H4 (cell line): ENCODE measurements at regions not wholly inside any gene's neighbourhood (a gene's known extent, or its start where the extent isn't known, plus 50 kb on each side); places are given as distances from the start of the nearest gene placed in this dataset.

Experiments used
- DNase-seq: peaks from one replicate; pipeline ENCODE4 v3.0.0-alpha.2; 2015; ENCODE audit warnings: low spot score

DNA sequence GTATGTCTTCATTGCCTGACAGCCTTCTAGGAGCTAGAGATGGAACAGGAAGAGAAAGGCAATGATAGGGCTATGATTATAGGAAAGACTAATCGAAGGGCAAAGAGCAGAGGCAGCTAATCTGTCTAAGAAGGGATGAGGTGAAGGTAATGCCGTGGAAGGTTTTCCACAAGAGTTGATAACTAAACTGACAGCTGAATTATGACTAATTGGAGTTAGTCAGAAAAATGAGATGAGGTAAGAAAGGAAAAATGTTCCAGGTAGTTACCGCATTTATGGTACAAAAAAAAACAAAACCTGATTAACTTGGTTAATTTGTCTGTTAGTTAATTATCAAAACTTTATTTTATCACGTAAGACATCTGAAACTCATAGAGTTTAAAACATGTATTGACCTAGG lies 260.3 kb downstream of the SLITRK6 start:
- DNase-seq, result no peak

DNA sequence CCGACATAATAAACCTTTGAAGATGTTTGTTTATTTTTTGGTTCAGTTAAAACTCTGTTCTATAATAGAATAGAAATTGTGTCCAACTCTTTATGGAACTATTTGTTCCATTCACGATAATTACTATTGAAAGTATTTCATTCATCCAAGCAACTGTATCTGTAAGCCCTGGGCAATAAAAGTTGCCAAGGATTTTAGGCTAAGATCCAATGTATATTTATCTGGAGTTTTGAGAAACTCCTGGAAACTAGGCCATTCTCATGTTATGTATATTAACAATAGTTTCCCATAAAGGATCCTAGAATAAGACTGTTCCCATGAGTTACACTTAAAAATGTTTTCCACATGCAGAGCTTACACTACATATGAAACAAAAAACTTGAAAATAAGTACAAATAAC lies 261.6 kb downstream of the SLITRK6 start:
- DNase-seq, result no peak

DNA sequence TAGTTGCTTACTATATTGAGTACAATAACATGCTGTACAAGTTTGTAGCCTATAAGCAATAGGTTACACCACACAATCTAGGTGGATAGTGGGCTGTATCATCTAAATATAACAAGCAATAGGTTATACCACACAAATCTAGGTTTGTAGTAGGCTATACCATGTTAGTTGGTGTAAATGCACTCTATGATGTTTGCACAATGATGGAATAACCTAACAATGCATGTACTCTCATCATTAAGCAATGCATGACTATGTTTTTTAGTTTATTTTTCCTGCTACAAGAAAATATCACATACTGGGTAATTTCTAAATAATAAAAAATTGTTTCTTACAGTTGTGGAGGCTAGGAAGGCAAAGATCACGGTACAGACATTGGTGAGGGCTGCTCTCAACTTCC lies 262.5 kb downstream of the SLITRK6 start:
- no peak for DNase-seq

DNA sequence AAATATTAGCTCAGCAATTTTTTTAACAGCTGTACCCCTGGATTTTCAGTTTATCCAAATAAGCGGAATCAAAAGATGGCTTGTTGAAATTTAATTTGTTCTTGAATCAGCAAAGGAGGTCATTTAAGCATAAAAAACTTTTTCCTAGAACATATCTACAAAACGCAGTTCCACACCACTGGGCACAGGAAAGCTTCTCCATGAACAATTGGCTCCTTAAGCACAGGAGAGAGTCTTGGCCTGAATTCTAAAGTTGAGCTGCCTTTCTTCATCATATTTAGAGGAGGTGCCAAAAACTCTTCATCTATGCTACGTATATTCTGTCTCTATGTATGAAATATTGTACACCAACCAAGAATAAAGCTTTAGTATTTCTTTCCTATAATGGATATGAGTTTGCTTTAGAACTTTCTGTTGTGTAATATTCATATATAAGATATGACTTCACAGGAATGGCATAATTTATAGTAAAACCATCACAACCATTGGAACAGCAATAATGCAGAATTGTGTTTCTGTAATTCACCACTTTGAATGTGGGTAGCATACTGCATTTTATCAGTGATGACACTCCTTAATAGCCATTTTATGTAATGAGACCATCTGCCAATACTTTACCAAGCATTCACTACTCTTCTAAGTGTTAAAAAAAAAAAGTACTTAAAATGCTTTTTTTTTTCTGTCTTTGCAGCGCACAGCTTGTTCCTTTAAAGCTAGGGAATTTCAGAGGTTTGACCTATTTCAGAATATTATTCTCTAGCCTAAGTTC lies 263.7 kb downstream of the SLITRK6 start:
- no peak for DNase-seq

DNA sequence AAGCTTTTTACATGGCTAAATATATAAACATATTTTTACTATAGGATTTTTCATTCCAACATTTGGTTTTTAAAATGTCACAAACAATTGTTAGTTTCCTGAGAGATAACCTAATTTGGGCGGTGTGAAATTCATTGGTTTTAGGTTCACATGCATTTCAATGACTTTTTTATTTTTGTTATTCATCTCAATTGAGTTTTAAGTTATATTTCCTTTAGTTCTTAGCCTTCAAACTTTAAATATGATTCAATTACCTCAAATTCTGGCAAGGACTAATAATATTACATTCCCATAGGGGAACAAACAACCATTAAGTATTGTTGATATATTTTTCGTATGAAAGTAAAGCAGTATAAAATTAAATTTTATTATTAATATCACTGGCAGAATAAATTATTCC lies 265.3 kb downstream of the SLITRK6 start:
- no peak for DNase-seq

DNA sequence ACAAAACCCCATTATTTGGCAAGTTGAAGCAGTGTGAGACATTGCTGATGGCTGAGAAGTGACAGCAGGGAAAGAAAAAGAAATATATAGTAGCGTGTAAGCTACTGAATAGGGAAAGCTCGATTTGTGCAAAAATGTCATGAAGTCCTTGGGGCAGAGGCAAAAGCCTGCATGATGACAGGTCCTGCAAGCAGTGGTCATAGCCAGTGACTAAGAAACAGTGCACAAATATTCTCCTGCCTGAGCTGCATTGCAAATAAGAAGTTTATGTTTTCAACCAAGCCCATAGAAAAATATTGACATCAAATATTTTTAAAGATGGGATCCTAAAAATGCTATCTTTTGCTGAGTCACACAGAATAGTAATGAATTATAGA lies 270.0 kb downstream of the SLITRK6 start:
- no peak for DNase-seq

DNA sequence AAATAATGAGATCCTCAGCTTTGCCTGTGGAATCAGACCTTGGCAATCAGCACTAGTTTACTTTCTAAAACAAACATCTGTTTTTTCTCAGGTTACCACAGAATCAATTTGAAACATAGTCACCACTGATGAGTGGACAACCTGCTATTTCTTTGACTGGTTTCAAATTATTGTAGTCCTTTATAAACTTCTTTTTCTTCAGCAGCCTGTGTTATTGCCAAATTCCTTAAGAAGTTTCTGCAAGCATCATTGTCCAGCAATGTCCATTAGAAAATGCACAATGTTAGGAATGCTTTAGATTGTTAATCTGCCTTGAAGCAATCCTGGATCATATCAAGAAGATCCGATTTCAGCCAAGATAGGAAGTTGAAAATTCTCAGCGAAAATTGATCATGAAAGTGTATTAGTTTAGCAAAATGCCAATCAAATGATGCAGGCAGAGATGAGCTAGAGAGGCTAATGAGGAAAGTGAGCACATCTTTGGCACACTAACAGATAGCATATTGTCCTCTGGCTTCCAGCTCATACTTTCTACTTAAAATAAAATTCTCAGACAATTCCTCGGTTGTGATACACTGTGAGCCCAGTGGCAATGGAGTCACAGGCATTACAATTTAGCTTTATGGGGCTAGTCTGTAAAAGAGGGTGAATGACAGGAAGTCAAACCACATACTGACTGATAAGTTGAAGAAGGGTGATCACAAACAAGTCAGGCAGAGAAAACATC lies 270.6 kb downstream of the SLITRK6 start:
- DNase-seq, result no peak

DNA sequence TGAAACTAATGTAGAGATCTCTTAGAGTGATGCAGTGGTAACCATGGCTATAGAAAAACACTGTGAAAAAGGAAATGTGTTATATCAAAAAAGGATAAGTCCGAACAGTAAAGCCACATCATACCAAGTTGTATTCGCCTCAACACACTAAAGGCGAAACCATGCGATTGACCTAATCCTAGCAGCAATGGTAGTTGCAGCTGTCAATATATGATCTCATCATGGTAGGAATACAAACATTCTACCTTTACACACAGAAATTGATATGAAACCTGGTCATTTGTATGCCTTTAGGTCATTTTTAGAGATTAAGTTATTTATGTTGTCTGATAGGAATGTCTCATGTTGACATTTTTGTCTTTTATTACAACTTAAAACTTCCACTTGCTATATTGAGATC lies 271.9 kb downstream of the SLITRK6 start:
- DNase-seq, result no peak

DNA sequence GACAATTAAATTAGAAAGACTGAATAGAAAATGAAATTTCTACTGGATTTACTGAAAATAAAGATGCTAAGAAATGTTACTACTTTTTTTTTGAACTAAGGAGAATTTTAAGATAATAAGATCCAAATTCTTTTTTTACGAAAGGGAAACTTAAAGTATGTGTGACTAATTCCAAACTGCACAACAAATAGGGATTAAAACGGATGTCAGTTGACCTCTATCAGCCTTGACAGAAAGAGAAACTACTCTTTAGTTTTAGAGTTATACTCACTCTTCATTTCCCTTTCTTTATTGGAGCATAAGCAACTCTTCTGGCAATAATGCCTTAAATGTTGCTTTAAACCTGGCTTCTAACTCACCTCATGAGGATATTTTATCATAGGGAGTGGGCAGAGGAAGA lies 273.8 kb downstream of the SLITRK6 start:
- no peak for DNase-seq

DNA sequence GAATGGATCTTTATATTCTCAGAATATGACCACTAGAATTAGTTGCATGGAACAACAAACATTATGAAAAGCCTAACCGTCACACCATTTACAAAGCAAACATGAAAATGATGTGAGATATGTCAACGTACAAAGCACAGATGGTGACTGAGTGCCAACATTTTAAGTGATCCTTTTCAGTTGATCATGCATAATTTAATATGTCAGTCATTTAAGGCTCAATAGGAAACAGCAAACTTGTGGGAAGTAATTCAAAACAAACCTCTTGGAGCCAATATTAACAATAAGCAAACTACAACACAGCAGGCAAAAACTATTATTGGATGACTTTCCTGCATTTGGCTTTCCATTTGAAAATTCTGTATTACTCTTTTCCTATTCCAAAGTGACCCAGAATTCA lies 277.6 kb downstream of the SLITRK6 start:
- no peak for DNase-seq

DNA sequence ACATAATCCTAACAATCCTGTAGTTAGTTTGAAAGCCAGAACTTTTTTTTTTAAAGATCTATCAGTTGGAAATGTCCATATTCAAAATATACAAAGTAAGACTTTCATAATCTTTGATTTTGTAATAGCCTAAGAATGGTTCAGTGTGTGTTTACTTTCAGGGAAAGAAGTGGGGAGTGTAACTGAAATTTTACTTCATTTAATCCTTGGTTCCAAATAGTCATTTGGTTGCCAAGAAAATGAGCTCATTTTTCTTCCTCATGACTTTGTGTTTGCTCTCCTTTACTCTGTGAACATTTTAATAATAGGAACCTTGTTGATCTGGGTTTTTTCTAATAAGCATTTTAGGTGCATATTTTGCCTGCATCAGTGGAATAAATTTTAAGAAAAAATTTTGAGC lies 278.8 kb downstream of the SLITRK6 start:
- no peak for DNase-seq

DNA sequence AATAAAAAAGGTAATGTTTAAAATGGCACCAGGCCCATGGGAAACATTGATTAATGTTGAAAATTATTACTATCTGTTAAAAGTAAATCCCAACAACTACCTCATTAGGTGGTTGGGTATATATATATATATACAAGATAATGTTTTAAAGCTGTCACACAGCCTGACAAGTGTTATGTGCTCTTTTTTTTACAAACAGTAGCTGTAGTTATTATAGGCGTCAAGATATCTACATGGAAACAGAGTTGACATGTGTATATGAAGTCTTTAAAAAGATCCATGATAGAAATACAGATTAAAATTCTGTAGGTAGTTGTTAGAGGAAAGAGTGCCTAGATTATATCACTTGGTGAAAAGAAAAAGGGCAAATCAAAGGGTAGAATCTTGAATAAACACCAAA lies 279.9 kb downstream of the SLITRK6 start:
- no peak for DNase-seq

DNA sequence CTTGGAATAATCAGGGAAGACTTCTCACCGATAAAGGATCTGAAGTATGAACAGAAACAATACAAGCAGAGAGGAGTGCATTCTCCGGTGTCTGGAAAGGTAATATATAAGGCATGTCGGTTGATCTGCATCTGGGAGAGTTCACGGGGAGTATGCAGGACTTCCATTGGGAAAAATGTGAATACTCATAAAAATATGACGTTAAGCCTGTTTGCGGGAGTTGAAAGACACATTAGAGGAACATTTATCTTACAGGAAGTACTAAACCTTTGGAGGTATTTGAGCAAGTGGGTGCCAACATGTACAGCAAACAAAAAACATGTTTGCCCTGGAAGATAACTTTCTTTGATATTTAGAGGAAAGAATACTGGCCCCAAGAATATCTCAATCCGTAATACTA lies 286.8 kb downstream of the SLITRK6 start:
- DNase-seq, result no peak

DNA sequence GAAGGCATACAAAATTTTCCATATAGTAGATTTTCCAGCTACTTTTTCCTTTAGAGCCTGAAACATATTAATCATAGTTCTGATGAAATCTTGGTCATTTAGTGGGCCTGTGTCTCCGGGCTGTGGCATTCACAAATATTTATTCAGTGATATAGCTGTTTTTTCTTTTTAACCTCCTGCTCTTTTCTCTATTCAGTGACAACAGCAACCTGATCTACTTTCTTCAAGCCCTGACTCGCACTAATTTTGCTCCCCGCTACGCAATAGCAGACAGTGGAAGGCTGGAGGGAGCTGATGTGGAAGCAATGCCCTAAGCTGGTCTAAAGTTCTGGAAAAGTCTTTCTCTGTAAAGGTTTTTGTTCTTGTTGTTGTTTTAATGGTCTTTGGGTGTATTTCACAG lies 289.7 kb downstream of the SLITRK6 start:
- DNase-seq, result no peak

DNA sequence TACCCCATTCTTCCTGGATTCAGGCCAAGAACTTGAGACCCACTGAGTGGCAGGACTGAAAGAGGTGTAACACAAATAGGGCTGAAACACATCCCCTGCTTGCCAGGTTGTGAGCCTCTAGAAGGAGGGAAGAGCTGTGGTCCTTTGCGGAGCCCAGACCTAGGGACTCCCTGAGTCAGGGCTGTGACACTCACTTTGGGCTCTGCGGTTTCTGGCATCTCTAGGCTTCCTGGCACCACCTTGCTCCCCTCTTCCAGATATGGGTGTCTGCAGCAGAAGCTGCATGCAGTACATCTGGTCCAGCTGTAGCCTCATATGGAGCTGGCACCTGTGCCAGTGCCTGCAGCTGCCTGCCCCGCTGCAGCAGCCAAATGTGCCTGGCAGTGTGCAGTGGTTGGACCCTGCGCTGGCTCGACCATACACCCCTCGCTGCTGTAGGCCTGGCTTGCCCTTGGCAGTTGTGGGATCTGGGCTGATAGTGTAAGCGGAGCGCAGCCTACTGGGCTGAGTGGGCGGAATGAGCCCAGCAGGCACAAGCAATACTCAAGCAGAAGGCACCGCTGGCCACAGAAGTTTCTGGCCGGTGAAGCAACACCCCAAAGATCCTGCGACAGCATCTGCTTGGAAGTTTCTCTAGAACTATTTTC lies 290.4 kb downstream of the SLITRK6 start:
- peak; percentile 13 for DNase-seq

DNA sequence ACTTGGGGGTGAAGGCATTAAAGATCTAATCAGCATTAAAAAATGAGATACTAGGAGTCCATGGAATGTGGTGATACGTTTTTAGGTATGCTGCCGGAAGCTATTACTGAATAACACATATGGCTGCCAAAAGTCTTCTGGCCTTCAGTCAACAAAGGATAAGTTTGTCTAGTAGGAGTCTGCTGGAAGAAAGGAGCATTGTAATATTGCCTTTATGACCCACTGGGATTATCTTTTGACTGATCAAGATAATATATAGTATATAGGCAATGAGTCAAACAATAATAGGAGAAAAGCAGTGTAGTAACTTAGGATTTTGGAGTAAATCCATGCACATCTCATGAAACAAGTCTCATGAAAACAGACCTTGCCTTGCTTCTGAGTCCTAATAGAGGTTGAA lies 295.4 kb downstream of the SLITRK6 start:
- DNase-seq, result no peak

DNA sequence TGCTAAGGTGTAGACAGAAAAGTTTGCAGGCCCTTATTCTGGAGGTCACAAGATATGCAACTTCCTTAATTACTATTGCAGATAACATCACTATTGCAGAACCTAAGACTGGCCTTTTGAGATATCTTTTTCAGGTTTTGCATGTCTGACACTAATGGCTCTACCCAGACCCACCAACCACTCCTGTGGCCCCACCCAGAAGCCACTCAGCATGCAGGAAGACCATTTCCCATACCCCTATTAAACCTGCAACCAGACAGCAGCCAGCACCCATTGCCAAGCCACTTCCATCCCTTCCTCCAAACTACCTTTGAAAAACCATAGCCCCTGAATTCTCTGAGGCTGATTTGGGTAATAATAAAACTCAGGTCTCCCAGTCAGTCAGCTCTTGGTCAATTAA lies 297.6 kb downstream of the SLITRK6 start:
- DNase-seq, result no peak

DNA sequence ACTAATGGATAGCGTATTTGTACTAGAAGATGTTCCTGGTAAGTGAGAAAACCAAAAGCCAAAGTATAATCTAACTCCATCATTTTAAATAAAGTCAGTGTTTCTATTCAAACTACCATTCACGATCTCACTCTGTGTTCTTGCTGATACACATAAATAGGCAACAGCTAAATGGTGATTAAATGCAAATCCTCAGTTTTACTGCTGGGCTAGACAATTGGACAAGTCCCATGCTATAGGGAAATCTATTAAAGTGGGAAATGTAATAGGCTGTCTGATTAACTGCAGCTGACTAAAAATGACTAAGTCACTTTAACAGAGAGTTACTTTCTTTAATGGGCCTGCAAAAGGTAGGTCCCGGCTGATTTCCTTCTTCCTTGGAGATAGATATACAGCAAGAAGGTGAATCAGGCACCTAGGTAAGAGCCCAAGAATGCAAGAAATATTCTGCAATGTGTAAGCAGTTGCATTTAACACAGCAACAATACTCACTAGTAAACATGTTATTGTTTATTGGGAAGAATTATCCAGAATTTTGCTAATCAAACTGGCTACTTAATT lies 298.4 kb downstream of the SLITRK6 start:
- DNase-seq, result no peak

DNA sequence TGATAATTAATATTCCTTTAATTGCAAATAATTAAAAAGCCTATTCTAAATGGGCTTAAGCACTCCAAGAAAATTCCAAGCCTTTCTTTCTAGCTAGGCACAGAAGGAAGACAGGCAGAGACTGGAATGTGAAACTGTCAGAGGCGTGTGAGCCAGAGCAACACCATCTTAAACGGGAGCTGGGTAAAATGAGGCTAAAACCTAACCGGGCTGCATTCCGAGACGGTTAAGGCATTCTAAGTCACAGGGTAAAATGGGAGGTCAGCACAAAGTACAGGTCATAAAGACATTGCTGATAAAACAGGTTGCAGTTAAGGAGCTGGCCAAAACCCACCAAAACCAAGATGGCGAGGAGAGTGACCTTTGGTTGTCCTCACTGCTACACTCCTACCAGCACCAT lies 300.4 kb downstream of the SLITRK6 start:
- DNase-seq, result no peak

DNA sequence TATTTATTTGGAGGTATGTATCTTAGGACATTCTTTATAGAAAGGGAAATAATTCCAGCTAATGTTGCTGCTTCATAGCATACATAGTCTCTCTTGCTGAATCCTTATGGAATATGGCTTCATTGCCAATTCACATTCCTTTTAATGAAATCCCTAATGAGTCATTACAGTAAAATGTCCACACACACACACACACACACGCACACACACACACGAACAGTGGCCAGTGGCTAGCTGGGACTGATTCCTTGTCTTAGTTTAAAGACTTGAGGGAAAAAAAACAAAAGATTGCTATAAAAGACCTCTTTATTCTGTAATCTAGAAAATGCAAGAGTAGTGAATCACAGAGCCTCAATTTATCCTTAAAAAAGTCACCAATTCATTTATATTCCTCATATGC lies 301.6 kb downstream of the SLITRK6 start:
- DNase-seq, result peak; percentile 64

DNA sequence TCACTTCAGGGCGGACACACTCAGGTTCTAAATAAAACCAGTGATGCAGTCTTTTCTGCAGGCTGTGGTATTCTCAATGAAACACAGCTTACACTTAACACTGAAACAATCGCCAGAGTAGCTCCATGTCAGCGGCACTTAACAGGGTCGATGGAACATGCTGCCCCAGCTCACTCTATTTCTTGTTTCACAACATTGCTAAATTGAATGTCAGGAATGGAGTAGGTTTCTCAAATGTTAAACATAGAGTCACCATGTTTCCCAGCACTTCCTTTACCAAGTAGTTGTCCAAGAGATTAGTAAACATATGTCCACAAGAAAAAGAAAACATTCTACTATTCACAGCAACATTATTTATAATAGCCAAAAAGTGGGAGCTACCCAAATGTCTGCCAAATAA lies 306.9 kb downstream of the SLITRK6 start:
- no peak for DNase-seq

DNA sequence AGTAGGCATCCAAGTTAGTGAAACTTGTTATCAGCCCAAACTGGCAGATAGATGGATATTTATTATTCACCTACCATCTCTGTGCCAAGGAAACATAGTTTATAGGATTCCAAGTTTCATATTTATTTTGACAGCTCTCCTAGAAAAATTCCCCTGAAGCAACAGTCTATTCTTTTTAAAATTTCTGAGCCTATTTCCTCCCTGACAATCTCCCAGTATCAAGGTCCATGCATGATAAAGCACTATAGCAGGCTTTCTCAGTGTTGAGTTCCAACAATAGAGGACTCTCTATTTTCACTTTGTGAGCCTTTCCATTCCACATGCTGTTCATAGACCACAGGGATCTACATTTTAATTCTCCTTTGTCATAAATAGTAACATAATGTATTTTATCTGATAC lies 312.6 kb downstream of the SLITRK6 start:
- DNase-seq, result no peak

DNA sequence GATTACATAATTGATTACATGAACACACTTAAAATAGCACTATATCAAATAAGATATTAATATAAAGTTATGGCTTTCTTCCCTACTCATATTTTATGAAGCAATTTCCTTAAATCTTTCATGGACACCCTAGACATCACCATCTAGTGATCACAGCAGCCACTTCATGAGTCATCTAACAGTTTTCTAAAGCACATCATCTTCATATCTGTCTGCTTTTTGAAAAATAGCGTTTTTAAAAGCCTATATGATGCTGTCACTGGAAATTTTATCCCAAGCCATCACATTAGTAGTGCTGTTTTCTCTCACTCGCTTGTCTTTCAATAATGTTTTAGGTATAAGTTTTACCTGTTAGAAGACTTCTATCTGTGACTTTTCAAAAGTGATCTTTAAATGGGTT lies 326.1 kb downstream of the SLITRK6 start:
- no peak for DNase-seq
